Activated CD4-positive, CD25-positive, alpha-beta regulatory T cell treated with anti-CD3 and anti-CD28 coated beads, Interleukin-2, amount 50 U/mL, for 16 hours (primary cell): ENCODE measurements at regions not wholly inside any gene's neighbourhood (a gene's known extent, or its start where the extent isn't known, plus 50 kb on each side); places are given as distances from the start of the nearest gene placed in this dataset.

ENCODE experiments used
- DNase-seq: peaks from one replicate; pipeline ENCODE4 v3.0.0-alpha.2; 2020; ENCODE audit warnings: low read depth, low spot score

- DNase-seq, result no peak
Measured at GRCh38 chr6:139496654-139497344, 122.4 kb upstream of the CITED2 start.

- no peak for DNase-seq
Measured at GRCh38 chr6:139494376-139494990, 120.0 kb upstream of the CITED2 start.

- DNase-seq, result no peak
Measured at GRCh38 chr6:139490482-139490881, 116.0 kb upstream of the CITED2 start.

- no peak for DNase-seq
Measured at GRCh38 chr6:139486476-139486799, 112.0 kb upstream of the CITED2 start.

- no peak for DNase-seq
Measured at GRCh38 chr6:139485742-139486475, 111.5 kb upstream of the CITED2 start.

- no peak for DNase-seq
Measured at GRCh38 chr6:139485185-139485584, 110.7 kb upstream of the CITED2 start.

GRCh38 chr6:139483079-139483478, 108.6 kb upstream of the CITED2 start:
- DNase-seq, result no peak

- no peak for DNase-seq
Measured at GRCh38 chr6:139482287-139482686, 107.8 kb upstream of the CITED2 start.

- no peak for DNase-seq
Measured at GRCh38 chr6:139480356-139481165, 106.1 kb upstream of the CITED2 start.

- DNase-seq, result no peak
Measured at GRCh38 chr6:139479433-139480222, 105.2 kb upstream of the CITED2 start.

- no peak for DNase-seq
Measured at GRCh38 chr6:139475646-139476045, 101.2 kb upstream of the CITED2 start.

- no peak for DNase-seq
Measured at GRCh38 chr6:139475241-139475640, 100.8 kb upstream of the CITED2 start.

- DNase-seq, result no peak
Measured at GRCh38 chr6:139474145-139475108, 100.0 kb upstream of the CITED2 start.

GRCh38 chr6:139473731-139474130, 99.3 kb upstream of the CITED2 start:
- DNase-seq, result no peak

- no peak for DNase-seq
Measured at GRCh38 chr6:139473231-139473701, 98.8 kb upstream of the CITED2 start.

GRCh38 chr6:139472351-139473015, 98.0 kb upstream of the CITED2 start:
- DNase-seq, result no peak

GRCh38 chr6:139470997-139471396, 96.5 kb upstream of the CITED2 start:
- DNase-seq, result no peak

GRCh38 chr6:139468178-139468819, 93.9 kb upstream of the CITED2 start:
- DNase-seq, result no peak

- no peak for DNase-seq
Measured at GRCh38 chr6:139457476-139457875, 83.0 kb upstream of the CITED2 start.
